Activated naive CD4-positive, alpha-beta T cell treated with anti-CD3 and anti-CD28 coated beads, Interleukin-2, amount 50 U/mL, for 24 hours (primary cell): ENCODE measurements at regions not wholly inside any gene's neighbourhood (a gene's known extent, or its start where the extent isn't known, plus 50 kb on each side); places are given as distances from the start of the nearest gene placed in this dataset.
A peak's percentile ranks its signal among the peaks of the same experiment; 100 is the strongest.

Source experiments
- H3K27ac Mint-ChIP-seq: one replicate; pipeline ENCODE4 v1.8.0; 2021; ENCODE audit warnings: mild to moderate bottlenecking, mixed read lengths
- H3K27me3 Mint-ChIP-seq: one replicate; pipeline ENCODE4 v1.8.0; 2021; ENCODE audit warnings: mixed read lengths
- H3K36me3 Mint-ChIP-seq: one replicate; pipeline ENCODE4 v1.8.0; 2021; ENCODE audit warnings: mixed read lengths
- H3K4me1 Mint-ChIP-seq: one replicate; pipeline ENCODE4 v1.8.0; 2021; ENCODE audit warnings: mixed read lengths
- H3K4me3 Mint-ChIP-seq: one replicate; pipeline ENCODE4 v1.8.0; 2021; ENCODE audit warnings: mild to moderate bottlenecking, mixed read lengths
- H3K9me3 Mint-ChIP-seq: one replicate; pipeline ENCODE4 v1.8.0; 2021; ENCODE audit warnings: mixed read lengths

DNA sequence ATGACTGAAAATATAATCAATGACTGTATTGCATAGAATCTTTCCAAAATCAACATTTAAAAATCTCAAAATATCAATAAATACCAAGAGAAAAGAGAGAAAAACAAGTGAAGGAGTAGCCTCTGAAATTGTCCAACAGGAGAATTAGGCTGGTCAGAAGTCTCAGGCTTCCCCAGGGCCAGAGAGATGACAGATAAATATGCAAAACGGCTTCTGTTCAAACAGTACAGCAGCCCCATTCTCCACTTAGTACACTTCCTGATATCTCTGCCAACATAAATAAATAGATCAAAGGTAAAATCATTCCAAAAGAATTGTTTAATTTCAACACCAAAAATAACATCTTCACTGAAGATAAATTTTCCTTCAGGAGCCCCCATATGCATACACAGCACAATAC is 204.7 kb upstream of the GABRA2 start:
- H3K4me3 Mint-ChIP-seq: no peak overlapping the region
- H3K27me3 Mint-ChIP-seq: no peaks in the 10 kb centered on the region
- H3K9me3 Mint-ChIP-seq: peaks cover 13% of the 10 kb centered on the region
- no peaks in the 10 kb centered on the region for H3K36me3 Mint-ChIP-seq
- no peaks in the 10 kb centered on the region for H3K4me1 Mint-ChIP-seq
- H3K27ac Mint-ChIP-seq: no peak overlapping the region

DNA sequence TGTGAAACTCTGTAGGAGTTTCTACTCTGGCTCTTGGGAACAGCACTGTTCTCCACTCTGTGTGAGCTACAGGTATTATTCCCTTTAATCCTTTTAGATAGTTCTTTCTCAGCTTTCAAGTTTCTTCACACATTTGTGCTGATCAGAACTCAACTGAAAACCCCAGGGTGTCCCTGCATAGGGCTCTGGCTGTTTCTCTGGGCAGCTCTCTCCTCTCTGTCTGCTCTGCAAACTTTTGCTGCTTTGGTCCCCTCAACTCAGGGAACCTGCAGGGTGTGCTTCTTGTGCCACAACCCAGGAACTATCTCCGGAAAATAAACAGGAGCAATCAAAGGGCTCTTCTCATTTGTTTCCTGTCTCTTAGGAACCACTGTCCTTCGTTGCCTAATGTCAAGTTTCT is 196.6 kb upstream of the GABRA2 start:
- Mint-ChIP-seq H3K9me3 (peaks cover 4% of the 10 kb centered on the region), H3K4me1 (no peaks in the 10 kb centered on the region), H3K27me3 (no peaks in the 10 kb centered on the region), H3K27ac (no peak overlapping the region), H3K4me3 (no peak overlapping the region), H3K36me3 (no peaks in the 10 kb centered on the region)

DNA sequence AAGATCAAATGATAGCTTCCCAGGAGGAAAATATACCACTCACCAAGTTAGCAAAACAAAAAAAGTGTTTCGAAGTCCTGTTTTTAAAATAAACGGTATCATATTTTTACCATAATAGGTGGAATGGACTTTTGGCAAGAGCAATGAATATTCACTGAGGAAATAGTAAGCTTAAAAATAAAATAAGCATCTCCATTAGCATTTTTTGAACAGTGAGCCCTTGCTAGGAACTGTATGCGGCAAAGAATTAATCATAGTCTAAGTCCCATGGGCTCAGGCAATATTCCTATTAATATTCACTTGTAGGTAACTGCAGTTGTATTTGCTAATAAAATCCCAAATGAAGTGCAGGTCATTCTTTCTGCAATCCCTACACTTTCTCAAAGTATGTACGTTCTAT is 191.7 kb upstream of the GABRA2 start:
- H3K36me3 Mint-ChIP-seq: no peaks in the 10 kb centered on the region

DNA sequence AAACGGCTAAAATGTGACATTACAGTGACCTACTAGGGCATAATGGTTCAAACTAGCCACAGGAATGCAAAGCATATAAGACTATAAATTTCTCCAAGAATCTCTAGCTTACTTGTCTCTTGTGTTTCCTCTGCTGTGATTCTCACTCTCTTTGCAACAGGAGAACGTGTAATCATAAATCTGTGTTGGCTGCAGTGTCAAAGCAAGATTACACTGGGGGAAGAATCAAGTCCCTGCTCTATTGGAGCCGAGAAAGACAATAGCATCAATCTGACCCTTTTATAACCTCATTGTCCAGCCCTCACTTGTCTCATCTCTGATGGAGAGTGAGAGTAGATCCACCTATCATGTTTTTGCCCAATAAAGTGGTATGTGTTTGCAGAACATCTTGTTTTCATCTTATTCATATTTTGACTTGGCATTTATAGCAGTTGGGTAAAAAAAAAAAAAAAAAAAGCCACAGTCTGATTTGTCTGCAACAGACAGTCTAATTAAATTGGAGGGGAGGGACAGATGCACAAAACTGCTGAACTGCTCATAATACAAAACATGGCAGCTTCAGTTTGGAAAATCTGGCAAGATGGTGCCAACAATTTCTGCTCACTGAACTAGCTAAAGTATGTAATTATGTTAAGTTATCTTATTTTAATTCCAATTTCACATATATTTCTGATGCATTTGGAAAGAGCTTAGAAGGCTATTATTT is 165.0 kb upstream of the GABRA2 start:
- Mint-ChIP-seq H3K4me1 (no peaks in the 10 kb centered on the region), H3K36me3 (no peaks in the 10 kb centered on the region), H3K4me3 (no peak overlapping the region), H3K27me3 (no peaks in the 10 kb centered on the region), H3K9me3 (peaks cover 5% of the 10 kb centered on the region), H3K27ac (no peak overlapping the region)

More for the DNA sequence above, 191.7 kb upstream of the GABRA2 start:
- Mint-ChIP-seq H3K9me3 (peaks cover 5% of the 10 kb centered on the region), H3K4me3 (no peak overlapping the region), H3K27me3 (no peaks in the 10 kb centered on the region), H3K4me1 (no peaks in the 10 kb centered on the region), H3K27ac (no peak overlapping the region)

DNA sequence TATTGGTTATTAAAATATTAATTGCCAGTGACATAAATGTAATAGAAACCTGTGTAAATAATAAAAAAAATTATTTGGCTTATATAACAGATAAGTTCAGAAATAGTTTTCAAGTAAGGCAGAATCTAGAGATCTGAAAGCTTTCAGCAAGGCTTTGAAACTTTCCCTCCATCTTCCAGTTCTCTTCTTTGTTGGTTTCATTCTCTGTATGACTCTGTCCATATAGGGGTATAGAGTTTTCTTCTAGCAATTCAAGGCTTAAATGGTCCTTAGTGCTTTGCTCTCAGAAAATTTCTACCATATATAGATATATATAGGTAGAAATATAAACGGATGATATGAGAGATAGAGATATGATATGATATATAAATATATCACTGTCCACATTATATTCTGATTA is 160.5 kb upstream of the GABRA2 start:
- no peak overlapping the region for H3K27ac Mint-ChIP-seq
- no peaks in the 10 kb centered on the region for H3K4me1 Mint-ChIP-seq
- H3K36me3 Mint-ChIP-seq: no peaks in the 10 kb centered on the region
- no peak overlapping the region for H3K4me3 Mint-ChIP-seq
- H3K27me3 Mint-ChIP-seq: no peaks in the 10 kb centered on the region
- H3K9me3 Mint-ChIP-seq: no peaks in the 10 kb centered on the region

DNA sequence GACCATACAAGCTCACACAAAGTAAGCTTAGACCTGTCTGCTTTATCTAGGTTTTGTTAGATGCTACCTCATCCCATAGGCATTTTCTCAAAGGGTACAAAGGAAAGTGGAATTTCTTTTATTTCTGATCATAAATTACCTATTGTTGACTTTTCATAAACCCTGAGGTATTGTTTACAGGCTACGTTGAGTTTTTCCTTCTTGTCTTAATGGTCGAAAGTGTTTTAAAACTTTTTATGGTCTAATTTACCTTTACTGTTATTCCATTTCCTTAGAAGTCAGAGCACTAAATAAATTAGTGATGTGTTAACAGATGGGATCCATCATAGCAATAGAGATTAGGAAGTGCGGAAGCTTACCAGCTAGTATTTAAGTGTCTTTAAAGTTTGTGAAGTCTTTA is 159.2 kb upstream of the GABRA2 start:
- H3K4me1 Mint-ChIP-seq: no peaks in the 10 kb centered on the region
- no peaks in the 10 kb centered on the region for H3K27me3 Mint-ChIP-seq
- no peaks in the 10 kb centered on the region for H3K36me3 Mint-ChIP-seq
- H3K27ac Mint-ChIP-seq: no peak overlapping the region
- H3K4me3 Mint-ChIP-seq: no peak overlapping the region
- no peaks in the 10 kb centered on the region for H3K9me3 Mint-ChIP-seq

DNA sequence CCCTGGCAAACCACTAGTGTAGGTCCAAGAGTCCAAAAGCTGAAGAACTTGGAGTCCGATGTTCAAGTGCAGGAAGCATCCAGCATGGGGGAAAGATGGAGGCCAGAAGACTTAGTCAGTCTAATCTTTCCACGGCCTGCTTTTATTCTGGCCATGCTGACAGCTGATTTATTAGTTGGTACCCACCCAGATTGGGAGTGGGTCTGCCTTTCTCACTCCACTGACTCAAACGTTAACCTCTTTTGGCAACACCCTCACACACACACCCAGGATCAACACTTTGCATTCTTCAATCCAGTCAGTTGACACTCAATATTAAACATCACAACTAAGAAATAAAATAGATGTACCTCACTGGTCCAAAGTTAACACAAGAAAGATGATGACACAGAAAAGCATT is 134.8 kb upstream of the GABRA2 start:
- no peaks in the 10 kb centered on the region for H3K4me1 Mint-ChIP-seq
- no peak overlapping the region for H3K27ac Mint-ChIP-seq
- no peaks in the 10 kb centered on the region for H3K27me3 Mint-ChIP-seq
- no peaks in the 10 kb centered on the region for H3K36me3 Mint-ChIP-seq
- H3K4me3 Mint-ChIP-seq: no peak overlapping the region
- peaks cover 5% of the 10 kb centered on the region for H3K9me3 Mint-ChIP-seq

DNA sequence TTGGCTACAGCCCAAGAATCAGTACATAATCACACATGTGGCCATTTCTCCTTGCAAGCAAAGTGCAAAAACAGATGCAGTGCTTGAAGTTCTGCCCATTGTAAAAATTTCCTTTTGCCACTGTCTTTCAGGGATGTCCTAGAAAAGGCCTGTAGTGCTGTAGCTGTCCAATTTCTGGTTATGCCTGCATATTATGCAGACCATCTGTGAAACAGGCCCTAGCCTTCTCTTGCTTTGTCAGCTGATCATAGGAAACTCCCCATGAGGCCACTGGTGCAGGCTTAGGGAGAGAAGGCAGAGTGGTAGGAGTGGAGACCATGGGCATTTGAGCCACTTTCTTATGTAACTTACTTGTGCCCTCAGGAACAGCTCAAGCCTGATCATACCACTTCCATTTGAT is 130.4 kb upstream of the GABRA2 start:
- Mint-ChIP-seq H3K9me3 (no peaks in the 10 kb centered on the region), H3K27me3 (no peaks in the 10 kb centered on the region), H3K27ac (no peak overlapping the region), H3K4me3 (no peak overlapping the region), H3K36me3 (no peaks in the 10 kb centered on the region), H3K4me1 (no peaks in the 10 kb centered on the region)

DNA sequence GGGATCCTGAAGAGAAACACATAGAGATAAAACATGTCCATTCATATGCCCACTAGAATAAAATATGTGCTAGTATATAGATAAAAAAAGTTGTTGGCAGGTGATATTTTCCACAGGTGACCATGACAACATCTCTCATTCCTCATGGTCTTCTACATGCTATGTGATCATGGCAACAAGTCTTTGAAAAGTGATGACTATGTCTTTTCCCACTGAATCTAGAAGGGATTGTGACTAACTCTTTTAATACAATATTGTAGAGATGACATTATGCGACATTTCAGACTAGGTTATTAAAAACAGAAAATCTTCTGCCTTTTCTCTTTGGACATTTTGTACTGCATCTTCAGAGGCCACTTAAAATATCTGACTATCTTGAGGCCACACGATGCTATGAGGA is 126.0 kb upstream of the GABRA2 start:
- Mint-ChIP-seq H3K4me3 (no peak overlapping the region), H3K36me3 (no peaks in the 10 kb centered on the region), H3K27ac (peak overlapping the region; percentile 9), H3K4me1 (no peaks in the 10 kb centered on the region), H3K27me3 (no peaks in the 10 kb centered on the region), H3K9me3 (peaks cover 5% of the 10 kb centered on the region)

DNA sequence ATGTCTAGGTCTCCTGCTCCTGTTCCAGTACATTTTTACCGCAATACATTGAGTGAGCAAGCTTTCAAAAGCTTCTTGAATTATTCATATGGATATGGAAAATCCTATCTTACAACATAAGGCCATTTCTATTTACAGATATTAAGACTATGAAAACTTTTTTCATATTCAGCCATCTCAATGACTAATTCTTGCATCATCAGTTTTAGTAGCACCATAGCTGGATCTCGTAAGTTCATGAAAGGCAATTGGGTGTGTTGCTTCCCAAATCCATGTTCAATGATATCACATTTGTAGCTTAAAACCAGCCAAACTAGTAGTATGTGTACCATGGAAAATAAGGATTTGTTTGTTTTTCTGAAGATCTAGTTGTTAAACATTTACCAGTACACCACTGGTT is 118.3 kb upstream of the GABRA2 start:
- Mint-ChIP-seq H3K36me3 (no peaks in the 10 kb centered on the region), H3K9me3 (peaks cover 5% of the 10 kb centered on the region), H3K4me1 (no peaks in the 10 kb centered on the region)

DNA sequence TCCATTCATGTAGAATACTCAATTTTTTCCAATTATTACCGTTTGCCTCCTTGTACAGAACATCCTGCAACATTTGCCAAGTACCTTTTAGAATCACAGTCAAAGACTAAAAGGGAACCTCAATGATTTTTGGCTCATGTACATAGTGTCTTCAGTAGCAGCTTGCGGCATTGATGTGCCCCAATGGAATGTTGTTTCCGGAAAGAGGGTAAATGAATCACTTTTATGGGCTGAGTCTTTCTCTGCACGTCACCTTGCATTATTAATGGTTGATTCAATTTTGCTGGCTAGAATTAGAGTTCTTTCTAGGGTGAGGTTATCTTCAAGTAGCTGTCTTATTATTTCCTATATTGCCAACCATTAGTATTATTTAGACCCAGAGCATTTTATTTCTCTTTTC is 116.9 kb upstream of the GABRA2 start:
- Mint-ChIP-seq H3K4me1 (no peaks in the 10 kb centered on the region), H3K9me3 (peaks cover 4% of the 10 kb centered on the region), H3K4me3 (no peak overlapping the region), H3K27me3 (no peaks in the 10 kb centered on the region), H3K36me3 (no peaks in the 10 kb centered on the region), H3K27ac (no peak overlapping the region)

More for the DNA sequence above, 118.3 kb upstream of the GABRA2 start:
- Mint-ChIP-seq H3K4me3 (no peak overlapping the region), H3K27me3 (no peaks in the 10 kb centered on the region), H3K27ac (no peak overlapping the region)

DNA sequence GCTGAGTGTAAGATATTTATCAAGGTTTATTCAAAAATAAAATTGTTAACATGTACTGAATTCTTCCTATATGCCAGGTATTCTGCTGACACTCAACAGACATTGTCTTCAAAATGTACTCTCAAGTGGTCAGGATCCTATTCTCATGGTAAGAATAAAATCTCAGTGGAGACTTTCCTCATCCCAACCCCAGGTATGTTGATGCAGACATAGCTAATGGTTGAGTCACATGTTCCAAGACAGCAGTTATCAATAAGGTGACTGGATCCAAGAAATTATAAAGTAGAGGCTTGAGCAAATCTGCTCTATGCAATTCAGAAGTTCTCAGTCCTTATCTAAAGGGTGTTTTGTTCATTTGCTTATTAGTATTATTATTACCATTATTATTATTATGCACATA is 115.2 kb upstream of the GABRA2 start:
- Mint-ChIP-seq H3K4me1 (no peaks in the 10 kb centered on the region), H3K27ac (no peak overlapping the region), H3K36me3 (no peaks in the 10 kb centered on the region), H3K4me3 (no peak overlapping the region), H3K27me3 (no peaks in the 10 kb centered on the region), H3K9me3 (peaks cover 10% of the 10 kb centered on the region)

DNA sequence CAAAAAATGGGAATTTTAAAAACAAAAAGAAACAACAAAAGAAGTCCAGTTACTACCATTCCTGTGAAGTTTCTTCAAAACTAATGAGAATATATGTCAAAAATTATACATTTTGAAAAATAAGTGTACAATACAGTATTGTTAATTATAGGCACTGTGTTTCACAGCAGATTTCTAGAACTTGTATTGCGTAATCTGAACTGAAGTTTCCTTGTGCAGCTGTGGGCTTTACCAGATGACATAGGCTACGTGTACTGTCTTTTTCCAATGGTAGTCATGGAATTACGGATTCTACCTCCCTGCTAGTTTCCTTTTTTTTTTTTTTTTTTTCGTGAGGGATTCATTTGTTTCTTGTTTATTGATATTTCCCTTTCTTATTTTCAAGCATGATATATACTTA is 113.8 kb upstream of the GABRA2 start:
- H3K27ac Mint-ChIP-seq: no peak overlapping the region
- H3K9me3 Mint-ChIP-seq: peaks cover 10% of the 10 kb centered on the region
- no peaks in the 10 kb centered on the region for H3K4me1 Mint-ChIP-seq
- H3K36me3 Mint-ChIP-seq: no peaks in the 10 kb centered on the region
- no peaks in the 10 kb centered on the region for H3K27me3 Mint-ChIP-seq
- no peak overlapping the region for H3K4me3 Mint-ChIP-seq

DNA sequence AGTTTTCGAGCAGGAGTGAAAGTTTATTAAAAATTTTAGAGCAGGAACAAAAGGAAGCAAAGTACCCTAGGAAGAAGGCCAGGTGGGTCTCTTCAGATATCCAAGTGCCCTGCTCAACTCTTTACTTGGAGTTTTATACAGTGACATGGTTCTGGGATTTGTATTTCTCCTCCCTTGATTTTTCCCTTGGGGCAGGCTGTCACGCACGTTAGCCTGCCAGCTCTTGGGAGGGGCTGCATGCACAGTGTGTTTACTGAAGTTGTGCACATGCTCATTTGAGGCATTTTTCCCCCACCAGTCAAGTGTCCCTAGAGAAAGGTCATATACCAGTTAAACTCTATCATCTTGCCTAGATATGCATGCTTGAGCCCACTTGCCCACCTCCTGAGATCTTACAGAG is 102.5 kb upstream of the GABRA2 start:
- Mint-ChIP-seq H3K4me3 (no peak overlapping the region), H3K36me3 (no peaks in the 10 kb centered on the region), H3K9me3 (no peaks in the 10 kb centered on the region), H3K27me3 (no peaks in the 10 kb centered on the region), H3K4me1 (no peaks in the 10 kb centered on the region), H3K27ac (no peak overlapping the region)

DNA sequence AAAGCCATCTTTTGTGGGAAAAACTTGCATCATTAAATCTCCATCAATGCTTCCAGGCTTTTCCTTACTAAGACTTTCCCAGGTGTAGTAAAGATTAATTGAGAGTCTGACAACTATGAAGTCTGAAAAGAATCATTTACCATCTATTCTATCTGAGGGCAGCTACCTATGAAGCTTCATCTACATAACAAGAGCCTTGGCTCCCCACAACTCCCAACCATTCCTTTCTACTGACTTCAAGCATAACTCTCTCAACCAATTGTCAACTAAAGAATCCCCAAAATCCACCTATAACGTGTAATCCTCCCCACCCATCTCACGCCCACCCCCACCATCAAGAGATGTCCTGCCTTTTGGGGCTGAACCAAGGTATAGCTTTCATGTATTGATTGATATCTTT is 101.5 kb upstream of the GABRA2 start:
- Mint-ChIP-seq H3K4me3 (no peak overlapping the region), H3K4me1 (no peaks in the 10 kb centered on the region), H3K27me3 (no peaks in the 10 kb centered on the region), H3K36me3 (no peaks in the 10 kb centered on the region), H3K9me3 (no peaks in the 10 kb centered on the region), H3K27ac (no peak overlapping the region)

DNA sequence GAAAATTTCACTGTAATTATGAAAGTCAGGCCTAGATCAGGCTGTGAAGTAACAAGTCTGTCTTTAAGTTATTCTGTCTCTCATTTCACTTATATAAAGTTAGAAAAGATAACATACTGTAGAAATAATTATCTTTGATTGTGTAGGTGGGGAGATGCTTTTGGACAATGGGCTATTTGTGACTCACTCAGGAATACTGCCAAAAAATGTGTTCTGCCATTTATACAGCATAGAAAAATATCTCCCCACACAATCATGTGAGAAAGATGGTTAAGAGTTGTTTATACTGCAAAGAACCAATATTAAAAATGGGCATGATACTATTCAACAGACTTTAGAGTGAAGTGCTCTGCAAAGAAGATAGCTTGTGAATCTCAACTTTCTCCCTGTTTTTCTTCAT is 95.0 kb upstream of the GABRA2 start:
- H3K4me3 Mint-ChIP-seq: no peak overlapping the region
- H3K4me1 Mint-ChIP-seq: no peaks in the 10 kb centered on the region
- no peaks in the 10 kb centered on the region for H3K9me3 Mint-ChIP-seq
- H3K36me3 Mint-ChIP-seq: no peaks in the 10 kb centered on the region
- no peaks in the 10 kb centered on the region for H3K27me3 Mint-ChIP-seq
- no peak overlapping the region for H3K27ac Mint-ChIP-seq

DNA sequence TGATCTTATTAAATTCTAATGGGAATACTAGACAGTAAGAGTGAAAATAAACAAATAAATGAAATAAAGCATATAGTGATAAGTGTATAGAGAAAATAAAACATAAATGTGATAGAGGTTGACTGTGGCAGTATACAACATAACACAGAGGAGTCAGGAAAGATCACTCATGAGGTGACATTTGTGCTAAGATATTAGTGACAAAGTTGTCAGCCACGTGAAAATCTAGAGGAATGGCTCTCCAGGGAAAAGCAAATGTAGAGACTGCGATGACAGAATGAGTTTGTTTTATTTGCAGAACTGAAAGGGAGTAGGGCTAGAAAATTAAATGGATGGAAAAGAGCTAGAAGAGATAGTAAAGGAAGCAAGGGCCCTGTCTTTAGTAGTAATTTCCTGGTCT is 72.8 kb upstream of the GABRA2 start:
- no peak overlapping the region for H3K27ac Mint-ChIP-seq
- peaks cover 11% of the 10 kb centered on the region for H3K9me3 Mint-ChIP-seq
- no peaks in the 10 kb centered on the region for H3K36me3 Mint-ChIP-seq
- H3K4me1 Mint-ChIP-seq: no peaks in the 10 kb centered on the region
- no peaks in the 10 kb centered on the region for H3K27me3 Mint-ChIP-seq
- no peak overlapping the region for H3K4me3 Mint-ChIP-seq
